Stimulated activated CD4-positive, alpha-beta T cell treated with anti-CD3 and anti-CD28 coated beads, TNF-alpha, amount 100 ng/mL, for 1 hour (primary cell): ENCODE measurements at regions not wholly inside any gene's neighbourhood (a gene's known extent, or its start where the extent isn't known, plus 50 kb on each side); places are given as distances from the start of the nearest gene placed in this dataset.
"Not testable (repeated sequence)": the region's sequence is repeated elsewhere in the genome, so short reads cannot be mapped to it uniquely, and the experiment has no call there.

Source experiments
- DNase-seq, 3 donors: peaks; one replicate each; pipeline ENCODE4 v3.0.0-alpha.2; 2020; ENCODE audit warnings: low read depth in 3 of 3, low spot score in 1 of 3

DNA sequence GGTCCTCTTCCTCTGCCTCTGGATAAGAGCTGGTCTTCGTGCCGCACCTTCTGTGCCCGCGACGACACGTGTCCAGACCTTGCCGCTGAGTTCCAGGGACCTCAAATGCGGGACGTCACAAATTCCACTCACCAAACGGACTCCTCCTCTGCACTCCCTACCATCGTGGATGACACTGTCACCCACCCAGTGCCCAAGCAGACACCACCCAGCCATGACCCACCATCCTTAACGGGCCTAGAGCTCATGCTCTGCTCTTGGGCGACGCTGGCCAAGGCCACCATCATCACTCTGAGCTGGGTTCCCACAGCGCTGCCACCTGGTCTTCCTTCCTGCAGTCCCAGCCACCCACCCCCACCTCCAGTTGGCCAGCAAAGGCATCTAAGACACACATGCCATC is 96.4 kb upstream of the RPL38 start:
- no peak for DNase-seq

DNA sequence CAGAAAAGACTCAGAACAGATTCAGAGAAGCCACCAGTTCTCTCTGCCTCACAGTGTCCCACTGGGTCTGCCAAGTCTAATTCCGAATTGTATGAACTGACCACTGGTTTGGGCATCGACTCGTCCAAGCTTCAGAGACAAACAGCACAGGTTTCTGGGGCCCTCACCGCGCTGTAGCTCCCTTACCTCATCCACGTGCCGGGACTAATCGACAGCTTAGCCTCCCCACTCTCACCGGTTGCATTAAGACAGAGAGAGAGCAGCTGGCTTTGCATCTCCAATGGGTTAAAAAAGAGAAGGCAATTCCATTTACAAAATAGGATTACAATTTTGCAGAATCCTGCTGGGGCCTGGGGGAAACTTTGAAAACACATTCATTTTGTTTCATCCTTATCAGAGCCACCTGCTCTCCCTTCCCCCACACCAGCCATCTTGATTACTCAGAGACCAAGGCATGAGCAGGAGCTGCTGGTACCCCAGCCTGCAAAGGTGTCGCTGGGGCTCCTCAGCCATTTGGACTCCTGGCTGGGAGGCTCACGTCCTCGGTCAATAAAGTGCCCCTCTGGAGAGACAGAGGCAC is 95.3 kb upstream of the RPL38 start:
- DNase-seq = no peak

DNA sequence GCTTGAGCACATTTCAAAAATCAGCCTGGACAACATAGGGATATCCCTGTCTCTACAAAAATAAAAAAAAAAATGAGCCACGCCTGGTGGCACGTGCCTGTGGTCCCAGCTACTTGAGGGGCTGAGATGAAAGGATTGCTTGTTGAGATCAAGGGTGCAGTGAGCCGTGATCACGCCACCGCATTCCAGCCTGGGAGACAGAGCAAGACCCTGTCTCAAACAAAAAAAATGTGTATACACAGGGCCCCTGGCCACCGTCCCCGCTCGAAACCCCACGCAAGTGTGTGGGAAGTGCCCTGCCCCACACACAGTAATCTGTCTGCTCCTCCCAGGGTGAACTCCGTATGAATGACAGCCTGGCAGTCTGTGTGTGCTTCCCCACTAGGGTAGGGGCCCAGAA is 93.0 kb upstream of the RPL38 start:
- no peak for DNase-seq

DNA sequence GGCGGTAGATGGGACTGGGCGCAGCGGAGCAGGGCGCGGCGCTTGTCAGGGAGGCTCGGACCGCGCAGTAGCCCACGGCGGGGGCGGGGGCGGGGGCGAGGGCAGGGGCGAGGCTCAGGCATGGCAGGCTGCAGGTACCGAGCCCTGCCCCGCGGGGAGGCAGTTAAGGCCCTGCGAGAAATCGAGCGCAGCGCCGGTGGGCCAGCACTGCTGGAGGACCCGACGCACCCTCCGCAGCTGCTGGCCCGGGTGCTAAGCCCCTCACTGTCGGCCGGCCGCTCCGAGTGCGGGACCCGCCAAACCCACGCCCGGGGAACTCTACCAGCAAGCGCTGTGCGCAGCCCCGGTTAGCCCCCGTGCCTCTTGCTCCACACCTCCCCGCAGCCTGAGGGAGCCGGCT is 90.2 kb upstream of the RPL38 start:
- no peak for DNase-seq

DNA sequence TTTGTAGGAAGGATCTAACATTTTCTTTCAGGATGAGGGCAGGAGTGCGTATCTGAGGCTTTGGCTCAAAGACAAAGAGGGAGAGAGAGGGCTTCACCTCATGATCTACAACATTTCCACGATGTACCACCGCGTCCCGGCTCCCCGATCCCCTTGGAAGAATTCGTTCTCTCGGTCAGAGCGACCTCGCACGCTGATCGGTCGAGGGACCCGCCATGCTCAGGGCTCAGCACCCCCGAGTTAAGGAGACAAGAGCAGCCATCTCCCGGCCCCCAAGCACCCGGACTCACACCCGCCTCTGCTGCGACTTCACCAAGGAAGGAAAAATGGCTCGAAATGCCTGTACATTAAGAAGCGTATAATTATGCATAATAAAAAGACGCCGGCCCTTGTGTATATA is 89.5 kb upstream of the RPL38 start:
- no peak for DNase-seq

DNA sequence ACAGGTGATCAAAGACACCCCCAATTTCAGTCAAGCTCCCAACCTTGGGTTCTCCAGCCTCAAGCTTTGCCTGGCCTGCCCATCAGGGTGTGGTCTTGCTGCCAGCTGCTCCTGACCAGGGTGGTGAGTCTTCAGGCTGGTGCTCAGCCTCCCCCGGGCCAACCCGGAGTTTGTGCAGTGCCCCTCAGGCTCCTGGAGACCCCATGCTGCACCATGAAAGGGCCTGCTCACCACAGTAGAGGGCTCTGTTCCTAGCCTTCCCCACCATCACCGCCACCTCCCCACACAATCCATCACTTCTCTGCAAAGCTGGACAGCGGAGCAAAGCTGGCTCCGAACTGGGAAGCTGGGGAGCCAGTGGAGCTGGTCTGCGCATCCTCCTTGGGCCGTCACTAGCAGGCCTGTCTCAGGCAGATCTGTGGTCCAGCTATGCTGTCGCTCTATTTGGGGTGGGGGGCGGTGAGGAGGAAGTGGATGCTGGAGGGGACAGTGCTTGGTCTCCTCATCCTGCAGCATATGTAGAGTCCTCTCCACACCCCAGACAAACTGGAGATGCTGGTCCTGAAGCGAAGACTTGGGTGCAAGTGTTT is 88.5 kb upstream of the RPL38 start:
- DNase-seq = no peak

DNA sequence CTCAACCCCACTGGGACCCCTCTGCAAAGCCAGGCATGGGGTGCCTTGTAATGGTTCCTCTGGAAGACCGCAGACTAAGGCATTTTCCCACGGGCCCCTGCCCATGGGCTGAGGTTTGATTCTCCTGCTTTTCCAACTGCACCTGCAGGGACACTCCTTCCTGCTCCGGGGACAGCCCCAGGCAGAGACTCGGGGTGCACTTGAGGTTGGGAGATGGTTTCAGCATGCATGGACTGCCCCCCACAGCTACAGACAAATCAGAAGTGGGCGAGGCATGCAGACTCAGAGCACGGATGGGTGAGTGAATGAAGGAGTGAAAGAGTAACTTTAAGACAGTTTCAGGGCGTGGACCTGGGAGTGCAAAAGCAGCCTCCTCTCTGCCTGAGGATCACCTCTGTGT is 87.9 kb upstream of the RPL38 start:
- DNase-seq = no peak

DNA sequence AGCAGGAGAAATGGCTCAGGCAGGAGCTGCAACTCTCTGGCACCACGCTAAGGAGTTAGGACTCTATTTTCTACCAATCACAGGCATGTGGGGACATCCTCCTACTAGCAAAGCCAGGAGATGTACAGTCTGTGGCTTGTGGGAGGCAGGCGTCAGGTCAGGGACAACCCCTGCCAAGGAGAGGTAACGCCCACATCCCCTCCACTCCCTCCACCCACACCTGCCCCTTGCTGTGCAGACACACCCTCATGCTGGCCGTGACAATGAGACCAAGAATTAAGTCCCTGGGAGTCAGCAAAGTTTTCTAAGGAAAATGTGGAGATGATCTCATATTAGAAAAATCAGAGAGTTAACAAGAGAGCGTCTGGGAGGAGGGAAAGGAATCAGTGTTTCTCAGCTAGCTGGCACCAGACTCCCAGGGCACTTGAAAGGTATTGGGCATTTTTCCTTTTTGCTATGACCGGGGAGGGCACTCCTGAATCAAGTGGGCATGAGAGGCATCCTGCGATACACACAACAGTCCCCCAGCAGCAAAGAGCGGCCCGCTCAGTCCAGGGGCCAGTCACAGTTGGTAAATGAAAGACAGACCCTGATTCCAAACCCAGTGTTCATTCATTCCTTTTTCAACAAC is 87.3 kb upstream of the RPL38 start:
- no peak for DNase-seq

DNA sequence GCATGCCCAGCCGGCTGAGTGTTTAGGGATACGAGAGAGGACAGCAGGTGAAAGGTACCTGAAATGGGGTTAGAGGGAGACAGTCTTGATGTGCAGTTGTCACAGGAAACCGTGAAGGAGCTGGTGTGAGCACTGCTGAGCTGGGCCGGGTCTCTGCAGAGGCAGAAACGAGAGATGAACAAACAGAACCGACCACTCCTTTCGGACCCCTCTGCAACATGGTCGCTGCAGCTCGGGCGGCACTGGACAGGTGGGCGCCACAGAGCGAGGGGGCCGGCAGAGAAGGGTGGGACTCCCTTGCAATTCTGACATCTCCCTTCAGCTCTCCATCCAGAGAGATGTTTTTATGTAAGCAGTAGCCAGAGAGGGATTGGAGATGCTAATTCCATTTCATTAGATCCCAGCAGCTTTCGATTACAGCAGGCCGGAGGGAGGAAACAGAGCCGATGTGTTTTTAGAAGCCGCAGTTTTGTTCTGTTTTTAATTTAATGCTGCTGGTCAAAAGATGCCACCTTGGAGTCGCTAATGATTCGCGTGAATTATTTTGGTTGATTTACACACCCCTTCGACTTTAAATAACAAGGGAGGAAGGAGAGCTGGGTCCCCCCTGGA is 86.3 kb upstream of the RPL38 start:
- no peak for DNase-seq

DNA sequence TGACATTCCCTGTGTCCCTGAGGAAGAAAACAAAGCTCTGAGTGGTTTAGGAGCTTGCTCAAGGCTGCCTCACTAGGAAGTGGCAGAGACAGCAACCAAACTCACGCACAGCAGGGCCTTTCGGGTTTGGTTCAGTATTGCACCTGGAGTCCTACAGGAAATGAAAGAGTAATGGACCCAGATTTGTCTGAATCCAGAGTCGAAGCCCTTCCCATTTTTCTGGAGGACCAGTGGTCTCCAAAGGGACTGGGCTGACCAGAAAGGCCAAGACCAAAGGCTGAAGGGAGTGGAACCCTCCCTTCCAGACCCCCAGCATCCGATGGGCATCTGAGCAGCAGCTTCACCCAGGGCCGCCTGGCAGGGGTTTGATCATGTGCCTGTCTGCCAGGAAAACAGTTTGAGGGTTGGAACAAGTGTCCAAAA is 85.5 kb upstream of the RPL38 start:
- no peak for DNase-seq

DNA sequence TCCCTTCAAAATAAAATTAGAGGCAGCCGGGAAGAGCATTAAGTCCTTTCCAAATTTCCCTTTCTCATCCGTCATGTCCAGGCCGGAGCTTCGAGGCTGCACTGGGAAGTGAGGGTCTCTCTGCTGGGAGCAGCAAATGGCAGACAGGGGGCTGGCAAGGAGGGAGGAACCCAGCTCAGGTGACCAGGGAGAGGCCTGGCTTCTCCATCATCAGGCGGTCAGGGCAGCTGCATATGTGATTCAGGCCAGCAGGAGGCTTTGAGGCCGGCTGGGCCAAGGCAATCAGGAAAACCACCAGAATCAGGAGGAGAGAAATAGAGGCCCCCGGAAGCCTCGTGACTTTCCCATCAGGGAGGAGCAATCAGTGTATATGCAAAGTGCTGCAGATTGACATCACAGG is 85.0 kb upstream of the RPL38 start:
- DNase-seq = no peak

DNA sequence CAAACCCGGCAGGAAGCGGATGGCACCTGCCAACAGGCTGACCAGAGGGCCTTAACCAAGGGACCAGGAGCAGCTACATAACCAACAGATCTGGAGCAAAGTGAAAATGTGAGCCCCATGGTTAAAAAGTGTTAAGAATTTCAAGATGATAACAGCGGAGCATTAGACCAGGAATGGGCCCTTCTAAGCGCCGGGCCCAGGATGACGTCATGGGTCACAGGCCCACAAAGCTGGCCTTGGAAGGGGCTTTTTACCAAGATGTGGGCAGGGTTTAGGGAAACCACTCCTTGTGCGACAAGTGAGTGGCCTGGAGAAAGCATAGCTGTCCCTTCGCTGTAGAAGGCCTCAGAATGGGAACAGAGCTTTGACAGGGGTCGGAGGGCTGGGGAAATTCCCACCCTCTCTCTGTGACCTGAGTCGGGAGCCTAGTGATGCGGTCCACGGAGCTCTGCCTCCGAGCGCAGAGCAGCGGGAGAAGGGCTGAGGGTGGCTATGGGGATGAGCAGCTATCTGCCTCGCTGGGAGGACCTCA is 84.4 kb upstream of the RPL38 start:
- no peak for DNase-seq

DNA sequence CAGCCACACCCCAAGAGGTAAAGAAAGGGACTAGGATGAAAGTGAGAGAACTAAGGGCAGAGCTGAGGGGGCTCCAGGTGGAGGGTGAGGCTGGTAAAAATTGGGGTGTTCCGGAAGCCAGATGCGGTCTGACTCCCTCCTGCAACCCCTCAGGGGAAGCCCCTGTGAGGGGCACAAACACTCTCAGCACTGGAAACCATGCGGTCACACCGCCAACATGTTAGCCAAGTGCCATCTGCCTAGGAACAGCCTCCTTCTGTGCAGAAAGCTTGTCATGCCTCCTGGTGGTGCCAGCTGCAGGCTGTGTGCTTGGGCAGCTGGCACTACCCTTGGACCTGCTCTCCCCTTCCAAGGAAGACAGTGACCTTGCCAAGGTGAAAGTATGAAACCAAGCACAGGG is 83.5 kb upstream of the RPL38 start:
- DNase-seq = no peak

DNA sequence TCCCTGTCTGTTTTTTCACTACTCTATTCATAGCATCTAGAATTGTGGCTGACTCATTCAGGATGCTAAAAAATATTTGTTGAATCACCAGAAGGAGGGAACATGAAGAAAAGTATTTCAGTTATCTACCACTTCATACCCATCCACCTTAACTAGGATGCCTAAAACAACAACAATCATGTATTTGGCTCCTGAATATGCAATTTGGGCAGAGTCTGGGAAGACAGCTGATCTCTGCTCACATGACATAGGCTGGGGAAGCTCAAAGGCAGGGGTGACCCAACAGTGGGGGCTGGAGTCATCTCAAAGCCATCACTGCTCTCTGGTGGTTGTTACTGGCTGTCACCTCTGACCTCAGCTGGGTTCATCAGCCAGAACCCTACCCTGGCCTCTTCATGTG is 80.1 kb upstream of the RPL38 start:
- no peak for DNase-seq

DNA sequence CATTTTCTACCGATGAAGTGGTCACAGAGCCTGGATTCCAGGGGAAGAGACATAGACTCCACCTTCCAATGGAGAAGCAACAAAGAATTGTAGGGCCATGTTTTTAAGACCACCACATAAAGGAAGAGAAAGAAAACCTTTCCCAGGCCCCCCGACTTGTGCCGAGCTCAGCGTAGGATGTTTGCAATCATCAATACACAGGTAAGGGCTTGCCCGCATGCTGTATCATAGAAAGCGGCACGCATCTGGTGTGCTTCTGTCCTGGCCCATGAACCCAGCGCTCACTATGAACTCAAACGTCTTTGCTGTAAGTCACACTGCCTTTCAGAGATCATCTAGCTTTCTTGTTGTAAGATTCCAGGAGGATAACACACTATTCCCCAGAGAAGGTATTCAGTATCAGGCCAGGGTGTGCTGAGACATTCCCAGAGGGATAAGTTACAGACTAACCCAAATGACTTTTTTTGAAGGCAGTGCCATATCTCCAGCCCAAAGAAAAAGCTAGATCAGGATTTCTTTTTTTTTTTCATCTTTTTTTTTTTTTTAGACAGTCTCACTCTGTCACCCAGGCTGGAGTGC is 79.5 kb upstream of the RPL38 start:
- DNase-seq = no peak

DNA sequence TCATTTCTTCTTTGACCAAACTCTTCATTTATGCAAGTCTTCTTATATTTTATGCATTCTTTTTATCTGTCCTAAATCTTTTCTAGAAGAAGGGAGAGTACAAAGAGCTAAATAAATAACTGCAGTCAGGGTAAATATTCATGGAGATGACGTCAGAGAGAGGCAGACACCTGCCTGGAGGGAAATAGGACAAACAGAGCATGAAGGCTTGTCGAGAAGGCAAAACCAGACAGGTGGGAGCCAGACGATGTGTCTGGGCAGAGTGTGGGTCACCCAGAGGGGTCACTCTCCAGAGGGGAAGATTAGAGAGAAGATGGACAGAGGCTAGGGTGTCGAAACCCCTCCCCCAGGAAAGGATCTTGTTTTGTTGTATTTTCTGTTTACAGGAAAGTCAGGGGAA is 78.3 kb upstream of the RPL38 start:
- no peak for DNase-seq

DNA sequence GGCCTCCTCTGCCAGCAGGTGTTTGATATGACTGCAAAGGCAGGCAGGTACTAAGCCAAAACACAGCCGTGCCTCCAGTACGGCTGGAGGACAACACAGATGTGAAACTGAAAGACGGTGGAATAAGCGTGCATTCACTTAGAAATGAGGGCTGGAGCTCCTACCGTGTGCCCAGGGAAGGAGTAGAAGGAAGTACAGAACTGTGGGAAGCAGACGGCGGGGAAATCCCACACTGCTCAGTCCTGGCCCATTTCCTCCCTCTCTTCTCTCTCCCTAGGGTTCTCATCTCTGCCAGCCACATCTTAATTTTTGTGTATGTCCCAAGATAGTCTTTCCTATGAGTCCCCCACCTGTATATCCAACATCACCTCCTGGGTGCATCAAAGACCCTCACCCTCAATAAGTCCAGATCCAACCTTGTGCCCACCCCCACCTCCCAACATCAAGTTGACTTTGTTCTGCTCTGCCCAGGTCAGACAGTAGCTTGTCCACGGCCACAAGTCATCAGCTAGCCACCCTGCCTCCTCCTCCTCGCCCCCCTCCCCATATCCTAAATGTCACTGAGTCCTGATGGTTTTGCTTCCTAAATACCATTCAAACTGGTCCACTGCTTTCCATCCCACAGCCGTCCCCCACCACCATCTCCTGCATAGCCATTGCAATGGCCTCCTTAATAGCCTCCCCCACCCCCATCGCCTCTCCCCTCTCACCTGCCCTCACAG is 77.1 kb upstream of the RPL38 start:
- no peak for DNase-seq

DNA sequence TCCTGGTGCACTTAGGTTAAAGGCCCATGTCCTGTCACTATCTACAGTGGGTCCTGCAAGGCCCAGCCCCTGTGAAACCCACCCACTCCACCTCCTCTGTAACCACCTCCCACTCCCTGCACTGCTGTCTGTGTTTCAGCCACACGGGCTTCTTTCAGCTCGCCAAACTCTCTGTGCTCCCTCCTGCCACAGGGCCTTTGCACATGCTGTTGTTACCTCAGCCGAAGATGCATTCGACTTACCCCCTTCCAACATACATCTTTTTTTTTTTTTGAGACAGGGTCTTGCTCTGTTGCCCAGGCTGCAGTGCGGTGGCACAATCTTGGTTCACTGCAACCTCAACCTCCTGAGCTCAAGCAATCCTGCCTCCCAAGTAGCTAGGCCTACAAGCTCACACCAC is 76.5 kb upstream of the RPL38 start:
- no peak for DNase-seq

DNA sequence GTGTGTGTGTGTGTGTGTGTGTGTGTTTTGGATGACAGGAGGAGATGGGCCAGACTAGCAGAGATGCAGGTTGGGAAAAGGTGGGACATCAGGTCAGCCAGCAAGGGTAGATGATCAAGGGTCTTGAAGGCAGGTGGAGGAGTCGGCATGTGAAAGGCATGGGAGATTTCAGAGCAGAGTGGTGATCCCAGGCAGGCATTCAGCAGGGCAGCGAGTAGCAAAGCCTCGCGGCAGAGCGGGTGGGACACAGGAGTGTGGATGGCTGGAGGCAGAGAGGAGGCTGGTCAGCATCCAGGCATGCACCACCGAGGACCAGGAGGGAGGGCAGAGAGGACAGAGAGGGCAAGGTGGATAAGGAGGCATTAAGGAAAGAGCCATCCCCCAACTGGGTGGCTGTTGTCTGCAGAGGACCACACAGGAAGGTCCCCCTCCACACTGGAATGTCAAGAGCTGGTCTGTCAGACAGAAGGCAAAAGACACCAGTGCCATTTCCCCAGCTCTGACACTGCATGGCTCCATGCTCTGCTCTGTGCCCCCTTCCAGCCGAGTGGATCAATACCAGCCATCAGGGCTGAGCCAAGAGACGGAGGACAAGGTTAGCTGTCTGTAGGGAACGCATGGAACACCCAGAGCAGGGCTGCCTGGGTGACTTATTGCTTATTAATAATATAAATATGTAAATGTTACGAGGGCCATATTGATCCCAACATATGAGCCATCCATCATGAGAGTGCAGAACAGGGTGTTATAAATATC is 74.8 kb upstream of the RPL38 start:
- no peak for DNase-seq

DNA sequence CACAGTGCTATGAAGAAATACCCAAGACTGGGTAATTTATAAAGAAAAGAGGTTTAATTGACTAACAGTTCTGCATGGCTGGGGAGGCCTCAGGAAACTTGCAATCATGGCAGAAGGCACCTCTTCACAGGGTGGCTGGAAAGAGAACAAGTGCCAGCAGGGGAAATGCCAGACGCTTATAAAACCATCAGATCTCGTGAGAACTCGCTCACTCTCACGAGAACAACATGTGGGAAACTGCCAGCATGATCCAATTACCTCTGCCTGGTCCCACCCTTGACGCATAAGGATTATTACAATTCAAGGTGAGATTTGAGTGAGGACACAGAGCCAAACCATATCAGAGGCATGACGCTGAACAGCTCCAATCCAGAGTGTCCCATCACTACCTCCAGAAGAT is 73.7 kb upstream of the RPL38 start:
- DNase-seq = not testable (repeated sequence)

DNA sequence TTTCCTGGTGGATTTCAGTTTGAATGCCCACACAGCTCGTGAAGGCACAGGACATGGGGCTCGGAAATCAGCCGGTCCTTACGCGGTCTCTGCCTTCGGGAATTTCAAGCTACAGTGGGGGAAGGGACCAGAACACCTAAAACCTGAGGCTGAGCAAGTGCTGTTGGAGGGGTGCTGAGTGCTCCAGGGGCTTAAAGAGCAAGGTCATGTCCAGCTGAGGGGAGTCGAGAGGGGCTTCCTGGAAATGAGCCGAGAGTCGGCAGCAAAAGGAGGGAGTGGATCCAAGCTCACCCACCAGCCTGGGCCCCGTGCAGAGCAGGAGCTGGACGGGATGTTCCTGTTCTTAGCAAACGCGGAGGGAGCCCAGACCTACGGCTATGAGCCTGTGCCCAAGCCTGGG is 73.2 kb upstream of the RPL38 start:
- DNase-seq = no peak
